HG03354 (cell line): ENCODE measurements at regions not wholly inside any gene's neighbourhood (a gene's known extent, or its start where the extent isn't known, plus 50 kb on each side); places are given as distances from the start of the nearest gene placed in this dataset.
"Not testable (repeated sequence)": the region's sequence is repeated elsewhere in the genome, so short reads cannot be mapped to it uniquely, and the experiment has no call there.

Experiments used
- ATAC-seq: cut with Tn5 transposase; IDR thresholded peaks from one replicate; pipeline ENCODE4 v1.9.1; 2021; ENCODE audit warnings: mild to moderate bottlenecking; ENCODE audit not compliant: unreplicated experiment, poor library complexity, severe bottlenecking

DNA sequence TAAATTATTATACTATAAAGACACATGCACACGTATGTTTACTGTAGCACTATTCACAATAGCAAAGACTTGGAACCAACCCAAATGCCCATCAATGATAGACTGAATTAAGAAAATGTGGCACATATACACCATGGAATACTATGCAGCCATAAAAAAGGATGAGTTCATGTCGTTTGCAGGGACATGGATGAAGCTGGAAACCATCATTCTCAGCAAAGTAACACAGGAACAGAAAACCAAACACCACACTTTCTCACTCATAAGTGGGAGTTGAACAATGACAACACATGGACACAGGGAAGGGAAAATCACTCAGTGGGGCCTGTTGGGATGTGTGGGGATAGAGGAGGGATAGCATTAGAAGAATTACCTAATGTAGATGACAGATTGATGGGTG, 163.0 kb downstream of the CCDC71L start:
- not testable (repeated sequence) for ATAC-seq

DNA sequence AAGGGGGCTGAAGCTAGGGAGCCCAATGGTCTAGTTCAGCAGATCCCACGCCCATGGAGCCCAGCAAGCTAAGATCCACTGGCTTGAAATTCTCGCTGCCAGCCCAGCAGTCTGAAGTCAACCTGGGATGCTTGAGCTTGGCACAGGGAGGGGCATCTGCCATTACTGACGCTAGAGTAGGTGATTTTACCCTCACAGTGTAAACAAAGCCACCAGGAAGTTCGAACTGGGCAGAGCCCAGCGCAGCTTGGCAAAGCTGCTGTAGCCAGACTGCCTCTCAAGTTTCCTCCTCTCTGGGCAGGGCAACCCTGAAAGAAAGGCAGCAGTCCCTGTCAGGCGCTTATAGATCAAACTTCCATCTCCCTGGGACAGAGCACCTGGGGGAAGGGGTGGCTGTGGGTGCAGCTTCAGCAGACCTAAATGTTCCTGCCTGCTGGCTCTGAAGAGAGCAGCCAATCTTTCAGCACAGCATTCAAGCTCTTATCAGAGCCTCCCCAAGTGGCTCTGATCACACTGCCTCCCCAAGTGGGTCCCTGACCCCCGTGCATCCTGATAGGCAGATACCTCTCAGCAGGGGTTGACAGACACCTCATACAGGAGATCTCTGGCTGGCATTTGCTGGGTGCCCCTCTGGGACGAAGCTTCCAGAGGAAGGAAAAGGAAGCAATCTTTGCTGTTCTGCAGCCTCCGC, 167.8 kb downstream of the CCDC71L start:
- ATAC-seq, result no peak

DNA sequence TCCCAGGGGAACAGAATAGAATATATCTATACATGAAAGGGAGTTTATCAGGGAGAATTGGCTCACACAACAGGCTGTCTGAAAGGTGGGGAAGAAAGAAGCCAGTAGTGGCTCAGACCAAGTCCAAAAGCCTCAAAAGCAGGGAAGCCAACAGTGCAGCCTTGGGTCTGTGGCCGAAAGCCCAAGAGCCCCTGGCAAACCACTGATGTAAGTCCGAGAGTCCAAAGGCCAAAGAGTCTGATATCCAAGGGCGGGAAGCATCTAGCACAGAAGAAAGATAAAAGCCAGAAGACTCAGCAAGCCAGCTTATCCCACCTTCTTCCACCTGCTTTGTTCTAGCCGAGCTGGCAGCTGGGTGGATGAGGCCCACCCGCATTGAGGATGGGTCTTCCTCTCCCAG, 172.5 kb downstream of the CCDC71L start:
- ATAC-seq, result no peak

DNA sequence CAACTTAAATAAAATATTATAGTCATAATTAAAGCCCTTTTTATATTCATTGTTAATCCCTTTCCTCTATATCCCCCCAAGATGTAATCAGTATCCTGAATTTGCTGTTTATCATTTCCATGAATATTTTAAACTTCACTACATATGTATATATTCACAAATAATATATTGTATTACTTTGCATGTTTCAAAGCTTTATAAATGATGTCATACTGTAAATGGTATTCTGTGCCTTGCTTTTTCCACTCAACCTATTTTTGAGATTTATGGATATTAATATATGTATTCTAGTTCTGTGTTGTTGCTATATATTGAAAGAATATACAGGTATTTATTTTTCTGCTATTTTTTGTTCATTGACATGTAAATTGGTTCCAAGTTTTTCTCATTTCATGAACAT, 173.1 kb downstream of the CCDC71L start:
- ATAC-seq, result no peak

DNA sequence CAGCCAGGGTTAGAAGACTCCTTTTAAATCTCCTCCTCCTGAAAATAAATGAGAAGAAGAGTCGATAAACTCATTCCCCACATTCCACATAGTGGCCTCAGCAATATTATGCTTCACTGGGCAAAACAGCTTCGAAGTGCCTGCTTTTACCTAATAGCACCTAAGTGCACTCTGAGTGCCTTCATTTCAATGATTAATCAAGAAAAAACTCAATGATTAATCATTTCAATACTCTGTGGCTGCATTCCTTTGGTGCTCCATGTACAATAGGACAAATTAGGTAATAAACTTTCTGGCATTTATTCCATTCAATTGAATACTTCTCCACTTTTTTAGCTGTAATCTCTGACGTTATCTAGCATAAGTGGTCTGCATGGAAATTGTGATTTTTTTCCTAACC, 174.6 kb downstream of the CCDC71L start:
- no peak for ATAC-seq

DNA sequence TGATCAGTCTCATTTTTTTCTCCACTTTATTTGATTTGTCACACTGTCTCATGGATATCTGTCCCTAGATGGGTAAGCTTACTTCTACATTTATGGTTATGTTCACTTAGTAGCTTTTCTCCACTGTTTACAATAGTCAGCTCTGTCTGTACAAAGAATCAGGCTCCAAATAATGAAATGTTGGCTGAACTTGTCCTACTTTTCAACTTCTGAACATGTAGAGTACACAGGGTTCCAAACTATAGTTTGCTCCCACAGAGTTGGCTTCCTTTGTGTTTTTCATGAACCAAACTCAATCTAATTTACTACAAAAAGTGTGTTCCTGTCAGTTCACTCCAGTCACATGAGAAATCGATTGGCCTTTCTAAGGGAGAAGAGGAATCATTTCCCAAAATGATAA, 175.0 kb downstream of the CCDC71L start:
- no peak for ATAC-seq

DNA sequence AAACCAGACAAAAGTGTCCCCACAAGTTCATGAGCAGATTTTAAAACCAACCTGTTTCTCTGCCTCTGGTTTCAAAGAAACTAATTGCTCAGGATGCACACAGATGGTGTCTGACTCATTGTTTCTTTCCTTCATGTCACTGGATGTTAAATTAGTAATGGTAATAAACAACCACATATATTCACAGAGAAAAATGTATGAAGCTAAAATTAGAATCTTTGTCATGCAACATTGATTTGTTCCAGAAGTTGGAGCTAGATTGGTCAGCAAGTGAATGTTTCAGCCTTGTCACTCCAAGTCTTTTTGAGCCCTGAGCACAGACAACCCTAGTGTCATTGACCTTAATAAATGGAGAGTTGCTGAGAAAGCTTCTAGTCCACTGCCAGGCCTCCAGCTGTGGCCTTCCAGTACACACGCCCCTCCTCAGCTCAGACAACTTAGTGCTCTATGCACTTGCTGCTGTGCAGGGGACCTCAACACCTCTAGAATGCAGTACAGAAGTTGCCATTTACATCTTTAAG, 175.9 kb downstream of the CCDC71L start:
- peak; percentile 57 for ATAC-seq

DNA sequence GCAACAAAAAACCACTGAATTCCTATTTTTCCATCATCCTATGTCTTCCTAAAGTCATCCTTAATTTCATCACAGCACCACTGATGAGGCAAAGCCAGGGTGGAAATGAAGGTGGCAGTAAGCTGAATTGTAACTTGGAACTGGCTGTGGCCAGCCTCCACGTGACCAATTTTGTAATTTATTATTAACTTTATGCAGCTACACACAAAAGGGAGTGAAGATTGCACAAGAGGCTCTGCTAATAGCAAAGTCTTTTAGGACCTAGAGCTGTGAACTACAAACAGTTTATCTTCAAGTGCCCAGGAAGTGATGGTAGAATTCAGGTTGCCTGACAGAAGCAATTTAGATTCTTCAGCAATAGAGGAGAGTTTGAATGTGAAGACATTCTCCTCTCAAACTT, 176.4 kb downstream of the CCDC71L start:
- ATAC-seq, result peak; percentile 44

DNA sequence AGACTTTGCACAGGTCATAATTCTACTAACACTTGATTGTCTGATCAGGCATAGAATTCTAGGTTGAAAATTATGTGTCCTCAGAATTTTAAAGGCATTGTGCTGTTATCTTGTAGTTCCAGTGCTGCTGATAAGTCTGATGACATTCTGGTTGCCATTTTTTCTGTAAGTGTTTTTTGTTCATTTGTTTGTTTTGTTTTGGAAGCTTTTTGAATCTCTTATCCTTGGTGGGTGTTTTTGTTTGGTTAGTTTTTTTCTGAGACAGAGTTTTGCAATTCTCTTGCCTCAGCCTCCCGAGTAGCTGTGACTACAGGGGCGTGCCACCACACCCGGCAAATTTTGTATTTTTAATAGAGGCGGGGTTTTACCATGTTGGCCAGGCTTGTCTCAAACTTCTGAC, 178.9 kb downstream of the CCDC71L start:
- ATAC-seq, result no peak

DNA sequence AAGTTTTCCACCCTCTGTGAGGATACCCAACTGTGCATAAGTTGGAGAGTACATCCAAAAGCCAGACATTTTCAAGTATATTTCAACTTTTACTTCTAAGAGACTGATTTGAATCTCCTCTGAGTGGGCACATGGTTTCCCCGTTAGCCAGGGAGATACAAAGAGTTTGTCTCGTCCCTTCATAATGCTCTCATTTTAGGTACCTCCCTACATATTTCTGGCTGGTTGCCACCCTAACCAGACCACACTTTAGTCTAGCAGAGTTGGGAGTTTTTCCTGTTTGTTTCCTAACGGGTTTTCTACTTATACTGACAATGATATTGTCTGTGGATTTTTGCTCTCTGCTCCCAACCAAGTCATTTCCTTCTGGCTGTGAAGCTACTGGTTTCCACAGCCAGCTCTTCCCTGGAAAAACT, 180.3 kb downstream of the CCDC71L start:
- no peak for ATAC-seq

DNA sequence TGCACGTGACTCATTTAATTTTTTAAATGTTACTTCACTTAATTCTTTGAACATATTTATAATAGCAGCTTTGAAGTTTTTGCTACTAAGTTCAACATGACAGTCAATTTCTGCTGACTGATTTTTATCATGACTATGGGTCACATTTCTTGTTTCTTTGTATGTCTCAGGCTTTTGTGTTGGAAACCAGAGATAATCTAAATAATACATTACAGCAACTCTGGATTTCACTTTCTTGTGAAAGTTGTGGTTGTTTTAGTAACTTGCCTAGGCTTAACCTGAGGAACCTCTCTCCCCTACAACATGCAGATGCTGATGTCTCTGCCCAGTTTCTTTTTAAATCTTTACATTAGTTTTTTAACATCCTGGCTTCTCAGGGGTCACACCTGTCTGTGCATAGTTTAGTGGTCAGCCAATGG, 180.8 kb downstream of the CCDC71L start:
- peak; percentile 70 for ATAC-seq

DNA sequence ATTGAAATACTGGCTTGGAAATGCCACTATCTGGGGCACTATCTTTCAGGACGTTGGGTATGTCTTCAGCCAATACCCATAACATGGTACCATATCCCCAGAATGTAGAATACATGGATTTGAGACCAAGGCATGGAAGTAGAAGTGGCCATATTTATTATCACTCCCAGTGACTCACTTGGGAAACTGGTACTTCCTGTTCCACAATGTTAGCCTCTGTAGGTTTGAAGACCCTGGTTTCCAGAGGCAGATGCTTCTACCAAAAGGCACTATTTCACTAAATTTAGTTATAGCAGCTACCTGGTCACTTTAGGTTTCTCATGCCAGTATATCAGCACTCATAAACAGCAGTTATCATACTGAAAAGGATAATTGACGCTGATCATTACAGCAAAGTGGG, 184.2 kb downstream of the CCDC71L start:
- ATAC-seq, result no peak

DNA sequence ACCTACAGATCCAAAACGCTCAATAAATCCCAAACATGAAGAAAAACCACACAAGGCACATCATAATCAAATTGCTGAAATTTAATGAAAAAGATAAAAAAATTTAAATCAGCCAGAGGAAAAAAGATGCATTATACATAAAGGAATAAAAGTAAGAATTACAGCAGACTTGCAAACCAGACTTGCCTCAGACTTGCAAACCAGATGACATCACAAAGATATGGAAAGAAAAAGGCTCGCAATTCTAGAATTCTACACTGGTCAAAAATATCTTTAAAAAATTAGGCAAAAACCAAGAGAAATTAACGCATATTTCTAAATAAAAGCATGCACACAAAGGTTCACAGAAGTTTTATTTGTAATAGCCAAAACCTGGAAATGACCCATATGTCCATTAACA, 188.0 kb upstream of the NAMPT start:
- ATAC-seq, result no peak

DNA sequence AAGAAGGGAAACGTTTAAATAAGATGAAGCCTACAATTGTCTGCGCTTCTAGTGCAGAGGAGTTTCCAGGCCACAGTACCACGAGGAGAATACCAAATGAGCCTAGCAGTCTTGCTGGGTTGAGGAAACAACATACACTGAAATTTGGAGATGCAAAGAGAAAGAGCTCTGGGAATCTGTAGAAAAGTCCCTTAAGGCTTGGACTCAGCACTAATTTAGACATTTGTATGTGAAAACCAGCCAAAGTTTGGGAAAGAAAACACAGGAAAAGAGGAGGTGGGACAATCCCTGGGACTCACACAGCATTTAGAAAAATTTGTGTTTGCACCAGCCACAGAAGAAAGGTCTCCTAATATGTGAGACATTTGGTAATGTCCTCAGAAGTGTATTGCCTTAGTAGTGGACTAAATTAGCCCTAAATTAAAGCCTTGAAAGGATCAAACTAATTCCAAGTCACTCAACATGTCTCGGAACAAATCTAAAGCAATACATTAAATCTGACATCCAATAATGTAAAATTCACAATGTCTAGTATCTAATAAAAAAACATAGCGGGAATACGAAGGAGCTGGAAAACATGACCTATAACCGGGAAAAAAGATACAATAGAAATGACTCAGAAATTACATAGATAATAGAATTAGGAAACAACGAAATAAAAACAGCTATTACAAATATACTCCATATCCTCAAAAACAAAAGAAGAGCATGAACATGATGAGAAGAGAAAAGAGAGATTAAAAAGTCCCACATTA, 187.1 kb upstream of the NAMPT start:
- no peak for ATAC-seq

DNA sequence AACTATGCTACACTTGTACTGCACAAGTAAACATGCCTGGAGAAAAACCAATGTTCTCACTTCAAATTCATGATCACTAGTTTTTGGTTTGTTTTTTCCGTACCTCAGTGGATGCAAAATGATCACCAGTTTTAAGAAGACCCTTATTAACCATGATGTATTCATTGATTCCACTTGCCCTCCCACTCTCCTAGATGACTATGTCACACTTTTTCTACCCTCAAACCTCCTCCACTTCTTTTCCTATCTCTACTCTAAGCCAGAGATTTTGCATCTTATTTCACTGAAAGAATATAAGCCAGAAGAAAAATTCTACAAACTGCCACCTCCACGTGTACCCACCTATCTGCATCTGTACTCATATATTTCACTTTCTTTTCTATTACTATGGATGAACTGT, 186.2 kb upstream of the NAMPT start:
- no peak for ATAC-seq

DNA sequence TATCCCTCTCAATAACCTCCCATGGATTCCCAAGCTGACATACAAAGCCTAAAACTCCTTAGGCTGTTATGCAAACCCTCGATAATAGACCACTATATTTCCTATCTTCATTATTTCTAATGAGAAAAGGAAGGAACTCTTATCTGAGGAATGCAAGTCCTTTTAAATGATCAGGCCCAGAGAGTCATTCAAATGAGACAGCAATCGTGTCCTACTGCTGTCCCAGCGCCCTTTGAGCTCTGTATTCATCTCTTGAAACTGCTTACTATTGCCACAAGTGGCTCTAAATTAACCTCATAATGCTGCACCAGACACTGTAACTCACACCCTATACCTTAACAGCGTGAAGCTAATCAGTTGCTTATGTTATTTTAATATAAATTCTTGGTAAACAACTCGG, 182.1 kb upstream of the NAMPT start:
- no peak for ATAC-seq

DNA sequence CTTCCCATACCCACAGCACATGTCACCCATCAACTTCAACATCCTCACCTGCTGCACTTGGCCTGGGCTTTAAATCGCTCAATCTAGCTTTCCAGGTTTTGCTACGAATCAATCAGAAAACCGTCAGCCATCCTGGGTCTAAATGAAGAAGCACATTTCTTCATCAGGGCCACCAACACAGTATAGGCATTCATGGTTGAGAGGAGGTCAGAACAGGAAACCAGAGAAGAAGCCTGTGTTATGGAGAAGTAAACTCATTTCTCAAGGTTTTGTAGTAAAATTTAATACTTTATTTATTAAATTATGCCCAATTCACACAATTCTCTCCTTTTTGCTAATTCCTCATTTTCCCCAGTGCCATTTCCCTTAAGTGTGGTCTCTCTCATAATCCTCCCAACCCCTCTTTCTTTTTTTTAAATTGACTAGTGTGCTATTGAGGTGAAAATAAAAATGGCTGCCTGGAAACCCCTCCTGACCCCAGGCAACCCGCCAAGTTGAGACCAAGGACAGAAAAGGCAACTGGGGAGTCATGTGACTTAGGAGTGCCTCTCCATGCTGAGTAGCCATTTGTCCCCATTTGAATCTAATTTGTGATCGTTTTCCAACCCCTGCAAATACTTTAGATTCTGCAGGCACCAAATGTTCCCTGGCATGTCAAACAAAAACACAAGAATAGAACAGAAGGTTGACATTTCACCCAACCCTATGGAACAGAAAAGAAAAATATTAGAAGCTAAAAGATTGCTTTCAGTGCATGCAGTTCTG, 181.1 kb upstream of the NAMPT start:
- ATAC-seq, result no peak

DNA sequence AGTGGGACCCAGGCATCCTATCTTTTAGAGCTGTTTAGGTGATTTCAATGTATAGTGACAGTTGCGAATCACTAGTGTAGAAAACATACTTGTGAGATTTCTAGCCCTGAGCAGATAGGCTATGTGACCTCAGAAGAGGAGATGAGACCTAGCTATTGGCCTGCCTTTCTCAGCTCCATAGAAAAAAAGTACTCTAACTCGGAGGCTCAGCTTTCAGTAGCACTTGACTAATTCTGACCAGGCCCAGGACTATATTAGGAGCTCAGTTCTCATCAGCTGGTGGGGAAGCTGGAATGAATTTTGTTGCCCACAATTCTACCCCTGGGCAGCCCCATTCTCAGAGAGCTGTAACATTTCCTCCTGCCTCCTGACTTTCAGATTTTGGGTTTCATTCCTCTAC, 179.9 kb upstream of the NAMPT start:
- ATAC-seq, result no peak

DNA sequence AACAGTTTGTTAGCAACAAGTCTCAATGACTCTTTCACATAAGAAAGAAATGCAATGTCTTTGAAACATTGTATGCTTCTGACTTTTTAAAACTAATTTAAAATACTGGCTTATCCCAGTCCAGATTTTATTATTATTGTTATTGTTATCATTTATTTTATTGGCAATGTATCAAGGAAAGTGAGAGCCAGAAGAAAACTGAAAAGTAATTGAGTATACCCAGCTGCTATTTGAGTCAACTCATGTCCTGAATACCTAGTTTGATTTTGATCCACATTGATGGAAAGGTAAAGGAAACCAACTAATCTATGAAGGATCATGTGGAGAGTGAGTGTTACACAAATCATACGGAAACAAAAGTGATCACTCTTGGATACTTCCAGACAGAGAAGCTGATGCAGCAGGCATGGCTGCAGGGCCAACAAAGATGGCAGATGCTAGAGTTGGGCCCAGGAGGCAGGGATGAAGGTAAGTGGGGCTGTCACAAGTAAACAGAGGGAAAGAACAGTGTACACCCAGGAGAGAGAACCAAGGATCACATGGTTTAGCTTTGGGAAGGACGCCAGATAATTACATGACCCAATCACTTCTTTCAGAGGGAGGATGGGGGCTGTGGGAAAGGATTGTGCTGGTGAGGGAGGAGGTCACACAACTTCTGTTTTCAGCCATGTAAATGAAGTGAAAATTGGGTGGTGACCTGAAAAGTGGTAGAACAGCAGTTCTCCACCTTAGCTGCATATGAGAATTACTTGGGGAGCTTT, 179.2 kb upstream of the NAMPT start:
- ATAC-seq, result no peak

DNA sequence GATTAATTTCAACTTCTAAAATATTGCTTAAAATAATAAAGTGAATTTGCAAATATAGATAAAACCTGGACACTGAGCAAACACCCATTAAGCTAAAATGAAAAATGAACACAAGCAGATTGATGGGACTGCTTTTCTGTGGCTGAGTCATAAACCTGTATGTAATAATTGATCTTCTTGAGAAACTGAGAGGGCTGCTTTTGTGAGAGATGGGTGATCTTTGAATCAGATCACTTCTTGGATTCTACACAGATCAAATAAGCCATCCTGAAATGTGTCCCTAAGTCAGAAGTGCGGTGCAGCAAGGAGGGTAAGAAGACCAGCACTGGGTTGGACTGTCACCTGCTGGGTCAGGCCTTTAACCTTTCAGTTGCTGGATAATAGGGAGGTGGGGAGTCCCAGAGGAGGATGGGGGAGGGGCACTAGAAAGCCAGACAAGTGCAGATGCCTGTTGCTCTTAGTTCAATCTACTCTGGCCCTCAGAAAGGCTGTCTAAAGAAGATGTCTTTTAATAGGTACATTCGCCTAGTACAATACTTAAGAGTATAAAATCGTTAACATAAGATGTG, 178.2 kb upstream of the NAMPT start:
- no peak for ATAC-seq
